8988T (cell line): ENCODE measurements at regions not wholly inside any gene's neighbourhood (a gene's known extent, or its start where the extent isn't known, plus 50 kb on each side); places are given as distances from the start of the nearest gene placed in this dataset.

Experiments
- DNase-seq: peaks from one replicate; pipeline ENCODE4 v3.0.0; 2011

GRCh38 chr11:116431842-116432241 is 340.9 kb downstream of the BUD13 start:
- no peak for DNase-seq

- no peak for DNase-seq
These were observed 344.2 kb downstream of the BUD13 start for GRCh38 chr11:116428638-116428975.

- DNase-seq: no peak
These were observed 344.7 kb downstream of the BUD13 start for GRCh38 chr11:116427903-116428637.

GRCh38 chr11:116427337-116427902 is 345.4 kb downstream of the BUD13 start:
- DNase-seq: no peak

- no peak for DNase-seq
These were observed 346.0 kb downstream of the BUD13 start for GRCh38 chr11:116426761-116427160.

GRCh38 chr11:116424615-116425261 is 348.0 kb downstream of the BUD13 start:
- no peak for DNase-seq

GRCh38 chr11:116422956-116423600 is 349.7 kb downstream of the BUD13 start:
- DNase-seq: no peak

- no peak for DNase-seq
These were observed 350.2 kb downstream of the BUD13 start for GRCh38 chr11:116422556-116422955.

GRCh38 chr11:116421529-116422185 is 351.1 kb downstream of the BUD13 start:
- DNase-seq: no peak

- DNase-seq: no peak
These were observed 351.8 kb downstream of the BUD13 start for GRCh38 chr11:116420770-116421528.

GRCh38 chr11:116420030-116420429 is 352.8 kb downstream of the BUD13 start:
- DNase-seq: no peak

- DNase-seq: no peak
These were observed 354.3 kb downstream of the BUD13 start for GRCh38 chr11:116418388-116419041.

GRCh38 chr11:116416852-116417251 is 355.9 kb downstream of the BUD13 start:
- DNase-seq: no peak

GRCh38 chr11:116415095-116415494 is 357.7 kb downstream of the BUD13 start:
- DNase-seq: no peak

GRCh38 chr11:116414357-116414880 is 358.4 kb downstream of the BUD13 start:
- no peak for DNase-seq

- DNase-seq: no peak
These were observed 359.2 kb downstream of the BUD13 start for GRCh38 chr11:116413301-116414242.

GRCh38 chr11:116412118-116412889 is 360.5 kb downstream of the BUD13 start:
- DNase-seq: no peak

GRCh38 chr11:116409238-116409637 is 363.5 kb downstream of the BUD13 start:
- DNase-seq: no peak

GRCh38 chr11:116406042-116406441 is 366.7 kb downstream of the BUD13 start:
- DNase-seq: no peak

GRCh38 chr11:116404462-116404798 is 368.4 kb downstream of the BUD13 start:
- no peak for DNase-seq
